ELR (cell line): ENCODE measurements at regions not wholly inside any gene's neighbourhood (a gene's known extent, or its start where the extent isn't known, plus 50 kb on each side); places are given as distances from the start of the nearest gene placed in this dataset.
"Not testable (repeated sequence)": the region's sequence is repeated elsewhere in the genome, so short reads cannot be mapped to it uniquely, and the experiment has no call there.

Experiments used
- DNase-seq: peaks from one replicate; pipeline ENCODE4 v3.0.0-alpha.2; 2015; ENCODE audit warnings: low read depth

- not testable (repeated sequence) for DNase-seq
Measured at GRCh38 chr1:217039139-217039538, 315.9 kb upstream of the ESRRG start.

GRCh38 chr1:217036757-217037156 is 313.5 kb upstream of the ESRRG start:
- no peak for DNase-seq

GRCh38 chr1:217032715-217033367 is 309.6 kb upstream of the ESRRG start:
- no peak for DNase-seq

- DNase-seq, result peak; percentile 86
Measured at GRCh38 chr1:217029281-217030157, 306.3 kb upstream of the ESRRG start.

GRCh38 chr1:217027403-217028080 is 304.3 kb upstream of the ESRRG start:
- DNase-seq, result no peak

GRCh38 chr1:217026531-217026930 is 303.3 kb upstream of the ESRRG start:
- peak; percentile 4 for DNase-seq

GRCh38 chr1:217025381-217025780 is 302.2 kb upstream of the ESRRG start:
- DNase-seq, result no peak

GRCh38 chr1:217024911-217025310 is 301.7 kb upstream of the ESRRG start:
- no peak for DNase-seq

GRCh38 chr1:217021956-217022355 is 298.7 kb upstream of the ESRRG start:
- no peak for DNase-seq

- DNase-seq, result no peak
Measured at GRCh38 chr1:217021400-217021799, 298.2 kb upstream of the ESRRG start.

- no peak for DNase-seq
Measured at GRCh38 chr1:217019475-217019874, 296.2 kb upstream of the ESRRG start.

- DNase-seq, result no peak
Measured at GRCh38 chr1:217018648-217019047, 295.4 kb upstream of the ESRRG start.

GRCh38 chr1:217017165-217017564 is 293.9 kb upstream of the ESRRG start:
- DNase-seq, result no peak

GRCh38 chr1:217014066-217014465 is 290.8 kb upstream of the ESRRG start:
- DNase-seq, result no peak

- peak; percentile 11 for DNase-seq
Measured at GRCh38 chr1:217012659-217013058, 289.4 kb upstream of the ESRRG start.

- no peak for DNase-seq
Measured at GRCh38 chr1:217011097-217011496, 287.9 kb upstream of the ESRRG start.

GRCh38 chr1:217010253-217010652 is 287.0 kb upstream of the ESRRG start:
- no peak for DNase-seq

- DNase-seq, result no peak
Measured at GRCh38 chr1:217009376-217009775, 286.1 kb upstream of the ESRRG start.

- no peak for DNase-seq
Measured at GRCh38 chr1:217004776-217005436, 281.7 kb upstream of the ESRRG start.

GRCh38 chr1:217003355-217003754 is 280.1 kb upstream of the ESRRG start:
- no peak for DNase-seq

GRCh38 chr1:216997831-216998230 is 274.6 kb upstream of the ESRRG start:
- no peak for DNase-seq

GRCh38 chr1:216997069-216997468 is 273.8 kb upstream of the ESRRG start:
- DNase-seq, result no peak
